ENCODE measurements at regions not wholly inside any gene's neighbourhood (a gene's known extent, or its start where the extent isn't known, plus 50 kb on each side); places are given as distances from the start of the nearest gene placed in this dataset.

GRCh38 chr15:61764141-61764540 is 296.1 kb downstream of the VPS13C start:
- POLR2A ChIA-PET = no interaction called here
- CTCF ChIA-PET = no interaction called here
- H3K4me3 ChIP-seq = no peak overlapping the region
- TF ChIP-seq SUZ12 (IDR thresholded peaks at IDR 0.05; ENCODE audit: unreplicated experiment) (no peak), BMI1 (IDR thresholded peaks at IDR 0.05; ENCODE audit: borderline replicate concordance) (no peak), ZNF592 (IDR thresholded peaks at IDR 0.05) (no peak), WRNIP1 (IDR thresholded peaks at IDR 0.05; ENCODE audit: borderline replicate concordance, low read depth, low read length) (no peak), CUX1 (IDR thresholded peaks at IDR 0.05; ENCODE audit: insufficient replicate concordance, low read depth, low read length) (no peak), ZNF207 (IDR thresholded peaks at IDR 0.05; ENCODE audit: borderline replicate concordance) (no peak), CHD4 (IDR thresholded peaks at IDR 0.05) (no peak), SREBF1 (IDR thresholded peaks at IDR 0.05; ENCODE audit: low read length) (no peak), PRDM15 (CRISPR knock-in tag; IDR thresholded peaks at IDR 0.05) (no peak), ZNF384 (IDR thresholded peaks at IDR 0.05; ENCODE audit: borderline replicate concordance, low read depth, low read length) (no peak)
- H3K4me2 ChIP-seq (ENCODE audit: control insufficient read depth, insufficient read depth) = no peak overlapping the region
- no peak overlapping the region for H2AFZ ChIP-seq (ENCODE audit: control insufficient read depth, low read depth, low read length)
- intact Hi-C loops (cut with micrococcal nuclease; ENCODE audit: unreplicated experiment) (no loop called here), in situ Hi-C loops (cut with MboI) (no loop called here)
- H3K79me2 ChIP-seq (ENCODE audit: control insufficient read depth, insufficient read depth, low read length) = no peaks in the 10 kb centered on the region
- H3K27ac ChIP-seq (ENCODE audit: control insufficient read depth, insufficient read depth) = no peak overlapping the region
- peaks cover 1 to 4% of the 10 kb centered on the region in 2 experiments; a peak in 3 of 4 replicates for H3K27me3 ChIP-seq (replicated peaks in 1 of 2; ENCODE audit: control insufficient read depth in 2 of 2, insufficient read depth in 2 of 2, low read length in 1 of 2)
- SMC1A ChIA-PET (ENCODE audit: uncharacterized antibody, unreplicated experiment) = no interaction called here
- H3K36me3 ChIP-seq (ENCODE audit: control insufficient read depth in 2 of 2, insufficient read depth in 2 of 2, low read length in 1 of 2) = no peaks in the 10 kb centered on the region
- no peak for DNase-seq (ENCODE audit: low read depth, low spot score)
- no peak for ATAC-seq
- H3K4me1 ChIP-seq (ENCODE audit: control insufficient read depth, insufficient read depth, low read length) = no peaks in the 10 kb centered on the region
- no peak overlapping the region for H3K9ac ChIP-seq (ENCODE audit: control insufficient read depth, insufficient read depth, low read length)
- FAIRE-seq = no peak
- RAD21 ChIA-PET (ENCODE audit: unreplicated experiment) = no interaction called here
- no peaks in the 10 kb centered on the region for H3K9me3 ChIP-seq (replicated peaks; ENCODE audit: control insufficient read depth, insufficient read depth, low read length)
- no TSS peak for BruUV-seq (replicated peaks)
- H4K20me1 ChIP-seq (ENCODE audit: control insufficient read depth, insufficient read depth) = no peaks in the 10 kb centered on the region
- WGBS (ENCODE audit: insufficient coverage, insufficient replicate concordance, low lambda C conversion rate, missing lambda C conversion rate) = 0% methylated on average over 3 of the region's 3 CpGs
